ENCODE measurements at regions not wholly inside any gene's neighbourhood (a gene's known extent, or its start where the extent isn't known, plus 50 kb on each side); places are given as distances from the start of the nearest gene placed in this dataset.

DNA sequence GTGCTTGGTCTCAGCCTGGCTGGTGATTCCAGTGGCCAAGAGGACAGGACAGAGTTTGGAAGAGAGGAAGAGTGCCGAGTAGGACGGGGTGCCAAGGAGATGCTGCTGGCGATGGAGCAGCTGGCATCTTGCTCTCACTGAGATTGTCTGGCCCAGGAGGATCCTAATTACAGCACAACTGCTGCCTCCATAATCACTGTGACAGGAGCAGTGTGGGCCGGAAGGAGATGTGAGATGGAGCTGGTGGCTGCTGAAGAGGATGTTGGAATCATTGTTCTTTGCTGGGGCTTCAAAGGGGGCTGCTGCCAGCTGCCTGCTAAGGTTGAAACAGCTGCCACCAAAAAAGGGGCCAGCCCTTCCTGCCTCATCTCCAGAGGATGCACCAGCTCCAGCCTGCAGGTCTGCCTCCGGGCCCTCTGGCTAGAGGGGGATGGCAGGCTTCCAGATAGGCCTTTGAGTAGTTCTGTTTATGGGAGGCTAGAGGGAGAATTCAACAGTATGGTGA lies 214.4 kb downstream of the RNF144B start:
- H3K9me3 ChIP-seq (replicated peaks; ENCODE audit: control insufficient read depth, insufficient read depth, low read length), result no peaks in the 10 kb centered on the region
- FAIRE-seq (no peak), DNase-seq (ENCODE audit: low read depth, low spot score) (no peak), ATAC-seq (no peak)
- RAD21 ChIA-PET (ENCODE audit: unreplicated experiment), result no interaction called here
- H3K27ac ChIP-seq (ENCODE audit: control insufficient read depth, insufficient read depth), result no peak overlapping the region
- 27% methylated on average over 5 of the region's 5 CpGs for WGBS (ENCODE audit: insufficient coverage, insufficient replicate concordance, low lambda C conversion rate, missing lambda C conversion rate)
- H3K79me2 ChIP-seq (ENCODE audit: control insufficient read depth, insufficient read depth, low read length), result no peaks in the 10 kb centered on the region
- no peak overlapping the region for H2AFZ ChIP-seq (ENCODE audit: control insufficient read depth, low read depth, low read length)
- no peak overlapping the region for H3K4me3 ChIP-seq
- no peak for TF ChIP-seq RUNX3 (IDR thresholded peaks at IDR 0.05; ENCODE audit: low read length)
- no peak for TF ChIP-seq SREBF1 (IDR thresholded peaks at IDR 0.05; ENCODE audit: low read length)
- TF ChIP-seq SIN3A (IDR thresholded peaks at IDR 0.05; ENCODE audit: low read depth, low read length), result no peak
- no peak for TF ChIP-seq CREB1 (IDR thresholded peaks at IDR 0.05; ENCODE audit: low read depth)
- TF ChIP-seq ZSCAN29 (IDR thresholded peaks at IDR 0.05), result no peak
- TF ChIP-seq CBX5 (IDR thresholded peaks at IDR 0.05; ENCODE audit: low read depth), result no peak
- no peak for TF ChIP-seq CBX3 (IDR thresholded peaks at IDR 0.05; ENCODE audit: borderline replicate concordance, low read depth)
- TF ChIP-seq MTA2 (IDR thresholded peaks at IDR 0.05; ENCODE audit: low read depth), result no peak
- TF ChIP-seq KAT2A (conservative IDR thresholded peaks at IDR 0.05; ENCODE audit: control insufficient read depth, low read depth, low read length), result no peak
- no peak for TF ChIP-seq NFIC (IDR thresholded peaks at IDR 0.05; ENCODE audit: low read depth, low read length)
- TF ChIP-seq, protein P1, sequence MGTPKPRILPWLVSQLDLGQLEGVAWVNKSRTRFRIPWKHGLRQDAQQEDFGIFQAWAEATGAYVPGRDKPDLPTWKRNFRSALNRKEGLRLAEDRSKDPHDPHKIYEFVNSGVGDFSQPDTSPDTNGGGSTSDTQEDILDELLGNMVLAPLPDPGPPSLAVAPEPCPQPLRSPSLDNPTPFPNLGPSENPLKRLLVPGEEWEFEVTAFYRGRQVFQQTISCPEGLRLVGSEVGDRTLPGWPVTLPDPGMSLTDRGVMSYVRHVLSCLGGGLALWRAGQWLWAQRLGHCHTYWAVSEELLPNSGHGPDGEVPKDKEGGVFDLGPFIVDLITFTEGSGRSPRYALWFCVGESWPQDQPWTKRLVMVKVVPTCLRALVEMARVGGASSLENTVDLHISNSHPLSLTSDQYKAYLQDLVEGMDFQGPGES (IDR thresholded peaks at IDR 0.05), result no peak
- no peak for TF ChIP-seq HDAC2 (IDR thresholded peaks at IDR 0.05)
- no peak for TF ChIP-seq ZNF274 (IDR thresholded peaks at IDR 0.05; ENCODE audit: insufficient read depth, insufficient read length)
- no peak overlapping the region for H3K9ac ChIP-seq (ENCODE audit: control insufficient read depth, insufficient read depth, low read length)
- POLR2A ChIA-PET, result no interaction called here
- BruUV-seq (replicated peaks), result no TSS peak
- H4K20me1 ChIP-seq (ENCODE audit: control insufficient read depth, insufficient read depth), result no peaks in the 10 kb centered on the region
- CTCF ChIA-PET, result no interaction called here
- no peak overlapping the region for H3K4me2 ChIP-seq (ENCODE audit: control insufficient read depth, insufficient read depth)
- no peaks in the 10 kb centered on the region for H3K36me3 ChIP-seq (ENCODE audit: control insufficient read depth in 2 of 2, insufficient read depth in 2 of 2, low read length in 1 of 2)
- in situ Hi-C loops (cut with MboI), result no loop called here
- no peaks in the 10 kb centered on the region for H3K4me1 ChIP-seq (ENCODE audit: control insufficient read depth, insufficient read depth, low read length)
- SMC1A ChIA-PET (ENCODE audit: uncharacterized antibody, unreplicated experiment), result interaction anchor here (1.2 to 1.4 kb wide), 2 partner anchors 11 to 145 kb away, joined by 3 read pairs; no protein-coding TSS in a partner anchor
- intact Hi-C loops (cut with micrococcal nuclease; ENCODE audit: unreplicated experiment), result no loop called here
- H3K27me3 ChIP-seq (replicated peaks in 1 of 2; ENCODE audit: control insufficient read depth in 2 of 2, insufficient read depth in 2 of 2, low read length in 1 of 2), result no peaks in the 10 kb centered on the region

All from GM12878 (cell line).